CD4-positive, alpha-beta T cell (primary cell): ENCODE measurements at regions not wholly inside any gene's neighbourhood (a gene's known extent, or its start where the extent isn't known, plus 50 kb on each side); places are given as distances from the start of the nearest gene placed in this dataset.

Experiments
- ATAC-seq: fragments of 200-7000 bp; cut with Tn5 transposase; one replicate; pipeline ENCODE4 v1.10.0; 2022; ENCODE audit warnings: mild to moderate bottlenecking; ENCODE audit not compliant: poor library complexity
- CTCF ChIA-PET: fragments of 350-600 bp; sonication (Branson Sonifier 250); formaldehyde crosslinking; loops from one replicate; lab custom pipeline; 2021; ENCODE audit warnings: antibody characterized with exemption, inconsistent platforms; lab: Charles Lee
- POLR2A ChIA-PET: fragments of 350-600 bp; sonication (Branson Sonifier 250); formaldehyde crosslinking; loops from one replicate; lab custom pipeline; 2021; ENCODE audit warnings: antibody characterized with exemption, inconsistent platforms; lab: Charles Lee
- DNase-seq, 14 experiments: peaks; one replicate each; pipeline ENCODE4 v3.0.0-alpha.2; 2013 to 2020; ENCODE audit warnings: mixed read lengths in 2 of 14
- H3K27ac ChIP-seq, 2 donors: one replicate each; pipeline versions ENCODE4 v1.5.1 to v1.7.0; 2013; ENCODE audit warnings: low read length in 2 of 2, low read depth in 1 of 2, mild to moderate bottlenecking in 1 of 2
- H3K27me3 ChIP-seq, 2 experiments: 1 replicate in 1 of 2; 2 replicates in 1 of 2; pipeline versions ENCODE4 v1.6.1 to v1.7.0; 2013; ENCODE audit warnings: low read length in 2 of 2, control low read depth in 1 of 2, mild to moderate bottlenecking in 1 of 2, moderate library complexity in 1 of 2; ENCODE audit not compliant: insufficient read depth in 2 of 2, control insufficient read depth in 1 of 2
- H3K36me3 ChIP-seq: one replicate; pipeline ENCODE4 v1.6.1; 2013; ENCODE audit warnings: low read length, control low read depth; ENCODE audit not compliant: insufficient read depth
- H3K4me1 ChIP-seq: one replicate; pipeline ENCODE4 v1.6.1; 2013; ENCODE audit warnings: low read length, control low read depth; ENCODE audit not compliant: insufficient read depth
- H3K4me3 ChIP-seq: one replicate; pipeline ENCODE4 v1.5.1; 2013; ENCODE audit warnings: mild to moderate bottlenecking, low read length, moderate library complexity
- H3K9me3 ChIP-seq, 2 experiments: 1 replicate in 1 of 2; 2 replicates in 1 of 2; pipeline versions ENCODE4 v1.6.1 to v1.7.0; 2013; ENCODE audit warnings: low read length in 2 of 2, mild to moderate bottlenecking in 2 of 2, control low read depth in 1 of 2, moderate library complexity in 1 of 2; ENCODE audit not compliant: control insufficient read depth in 1 of 2, insufficient read depth in 1 of 2
- H3K27ac Mint-ChIP-seq: one replicate; pipeline ENCODE4 v1.8.0; 2020; ENCODE audit warnings: mixed read lengths
- H3K27me3 Mint-ChIP-seq: one replicate; pipeline ENCODE4 v1.8.0; 2021; ENCODE audit warnings: mixed read lengths
- H3K36me3 Mint-ChIP-seq: one replicate; pipeline ENCODE4 v1.8.0; 2021; ENCODE audit warnings: low read depth, mixed read lengths
- H3K4me1 Mint-ChIP-seq: one replicate; pipeline ENCODE4 v1.8.0; 2021; ENCODE audit warnings: low read depth, mixed read lengths
- H3K4me3 Mint-ChIP-seq: one replicate; pipeline ENCODE4 v1.8.0; 2020; ENCODE audit warnings: mild to moderate bottlenecking, mixed read lengths
- H3K9me3 Mint-ChIP-seq: one replicate; pipeline ENCODE4 v1.8.0; 2020; ENCODE audit warnings: mixed read lengths
- intact Hi-C, 2 experiments: fragments of 100-400 bp; cut with DNase I in 1 of 2; cut with micrococcal nuclease in 1 of 2; formaldehyde crosslinking; loops; one replicate each; pipeline versions ENCODE4 v1.15.1 to v1.9.0; 2023 to 2025; cut with DNase I, micrococcal nuclease
- TF ChIP-seq, protein P1 (sequence below): fragments of 200-600 bp; IDR thresholded peaks from one replicate; pipeline ENCODE4 v1.8.0; 2022; ENCODE audit warnings: antibody characterized with exemption, mild to moderate bottlenecking

DNA sequence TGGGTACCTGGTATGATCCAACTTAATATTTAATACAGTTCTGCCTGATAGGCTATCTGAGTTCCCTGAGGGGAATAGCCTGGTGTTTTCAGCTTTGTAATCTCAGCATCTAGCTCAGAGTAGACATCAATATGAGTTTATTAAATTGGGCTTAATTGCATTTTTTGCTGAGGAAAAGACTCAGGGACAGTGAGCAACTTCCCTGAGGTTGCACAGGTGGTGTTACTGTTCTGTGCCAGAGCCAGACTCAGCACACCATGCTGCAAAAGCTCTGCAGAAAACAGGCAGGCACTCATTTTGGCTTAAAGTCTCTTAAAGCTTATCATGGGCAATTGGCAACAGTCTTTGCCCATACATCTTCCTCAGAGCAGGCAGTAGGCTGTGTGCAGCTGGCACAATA, 90.5 kb upstream of the JUN start:
- CTCF ChIA-PET, result no interaction called here
- H3K27ac ChIP-seq, result no peak overlapping the region
- DNase-seq, result no peak
- H3K27ac Mint-ChIP-seq, result no peak overlapping the region
- no peaks in the 10 kb centered on the region for H3K9me3 Mint-ChIP-seq
- H3K4me1 Mint-ChIP-seq, result no peaks in the 10 kb centered on the region
- no peaks in the 10 kb centered on the region for H3K36me3 Mint-ChIP-seq
- TF ChIP-seq, protein P1, sequence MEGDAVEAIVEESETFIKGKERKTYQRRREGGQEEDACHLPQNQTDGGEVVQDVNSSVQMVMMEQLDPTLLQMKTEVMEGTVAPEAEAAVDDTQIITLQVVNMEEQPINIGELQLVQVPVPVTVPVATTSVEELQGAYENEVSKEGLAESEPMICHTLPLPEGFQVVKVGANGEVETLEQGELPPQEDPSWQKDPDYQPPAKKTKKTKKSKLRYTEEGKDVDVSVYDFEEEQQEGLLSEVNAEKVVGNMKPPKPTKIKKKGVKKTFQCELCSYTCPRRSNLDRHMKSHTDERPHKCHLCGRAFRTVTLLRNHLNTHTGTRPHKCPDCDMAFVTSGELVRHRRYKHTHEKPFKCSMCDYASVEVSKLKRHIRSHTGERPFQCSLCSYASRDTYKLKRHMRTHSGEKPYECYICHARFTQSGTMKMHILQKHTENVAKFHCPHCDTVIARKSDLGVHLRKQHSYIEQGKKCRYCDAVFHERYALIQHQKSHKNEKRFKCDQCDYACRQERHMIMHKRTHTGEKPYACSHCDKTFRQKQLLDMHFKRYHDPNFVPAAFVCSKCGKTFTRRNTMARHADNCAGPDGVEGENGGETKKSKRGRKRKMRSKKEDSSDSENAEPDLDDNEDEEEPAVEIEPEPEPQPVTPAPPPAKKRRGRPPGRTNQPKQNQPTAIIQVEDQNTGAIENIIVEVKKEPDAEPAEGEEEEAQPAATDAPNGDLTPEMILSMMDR, result no peak
- no peak overlapping the region for H3K4me3 Mint-ChIP-seq
- intact Hi-C loops, result no loop called here
- no peak overlapping the region for H3K4me3 ChIP-seq
- ATAC-seq, result no peak
- no peaks in the 10 kb centered on the region for H3K4me1 ChIP-seq
- no peaks in the 10 kb centered on the region for H3K27me3 Mint-ChIP-seq
- H3K36me3 ChIP-seq, result no peaks in the 10 kb centered on the region
- POLR2A ChIA-PET, result no interaction called here
- no peaks in the 10 kb centered on the region for H3K27me3 ChIP-seq
- H3K9me3 ChIP-seq, result no peaks in the 10 kb centered on the region

DNA sequence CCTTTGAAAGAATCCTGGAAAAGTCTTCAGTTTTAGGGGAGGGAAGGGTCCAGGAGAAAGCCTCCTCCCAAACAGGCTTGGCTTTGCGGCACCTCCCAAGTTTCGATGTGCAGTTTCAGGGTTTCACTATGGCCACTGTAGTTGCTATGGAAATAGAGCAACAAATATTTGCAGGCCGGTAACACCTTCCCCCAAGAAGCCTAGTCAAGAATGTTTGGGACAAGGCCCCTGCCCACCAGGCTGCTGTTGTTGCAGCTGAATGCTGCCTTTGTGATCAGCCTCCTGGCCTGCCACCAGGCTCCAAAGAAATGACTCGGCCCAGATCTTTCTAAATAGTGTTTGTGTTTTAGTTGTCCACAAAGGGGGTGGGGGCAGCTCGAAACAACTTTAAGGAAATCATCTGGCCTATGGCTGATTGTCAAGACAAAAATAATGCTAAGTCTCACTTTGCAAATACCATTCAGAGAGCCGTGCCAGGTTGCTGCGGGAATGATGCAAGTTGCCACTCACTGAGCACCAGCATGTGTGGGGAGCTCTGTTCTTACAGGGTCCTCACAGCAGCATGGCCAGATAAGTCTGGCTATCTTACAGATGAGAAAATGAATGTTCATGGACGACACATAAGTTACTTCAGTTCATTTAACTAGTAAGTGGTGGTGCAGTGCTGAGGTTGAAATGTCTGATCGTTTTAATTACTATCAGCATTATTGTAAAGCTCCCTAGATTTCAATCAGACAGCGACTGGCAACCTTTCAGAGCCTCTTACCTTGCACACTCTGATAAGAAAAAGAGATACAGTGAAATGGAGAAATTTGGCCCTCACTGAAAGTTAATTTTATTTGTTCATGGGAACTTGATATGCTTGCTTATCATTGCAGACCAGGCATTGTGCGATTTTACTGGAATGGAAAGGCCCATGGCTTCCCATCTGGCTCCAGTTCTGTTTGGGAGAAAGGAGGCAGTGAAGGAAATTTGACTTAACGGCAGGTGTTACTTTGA, 91.2 kb upstream of the JUN start:
- Mint-ChIP-seq H3K27ac (no peak overlapping the region), H3K4me3 (no peak overlapping the region), H3K27me3 (no peaks in the 10 kb centered on the region), H3K4me1 (no peaks in the 10 kb centered on the region), H3K36me3 (no peaks in the 10 kb centered on the region), H3K9me3 (no peaks in the 10 kb centered on the region)
- Histone ChIP-seq H3K27me3 (no peaks in the 10 kb centered on the region), H3K4me3 (no peak overlapping the region), H3K27ac (no peak overlapping the region), H3K4me1 (no peaks in the 10 kb centered on the region), H3K36me3 (no peaks in the 10 kb centered on the region), H3K9me3 (no peaks in the 10 kb centered on the region)
- ChIA-PET POLR2A (no interaction called here), CTCF (no interaction called here)
- intact Hi-C loops, result no loop called here
- DNase-seq, result no peak
- no peak for ATAC-seq
- TF ChIP-seq, protein P1, result no peak

DNA sequence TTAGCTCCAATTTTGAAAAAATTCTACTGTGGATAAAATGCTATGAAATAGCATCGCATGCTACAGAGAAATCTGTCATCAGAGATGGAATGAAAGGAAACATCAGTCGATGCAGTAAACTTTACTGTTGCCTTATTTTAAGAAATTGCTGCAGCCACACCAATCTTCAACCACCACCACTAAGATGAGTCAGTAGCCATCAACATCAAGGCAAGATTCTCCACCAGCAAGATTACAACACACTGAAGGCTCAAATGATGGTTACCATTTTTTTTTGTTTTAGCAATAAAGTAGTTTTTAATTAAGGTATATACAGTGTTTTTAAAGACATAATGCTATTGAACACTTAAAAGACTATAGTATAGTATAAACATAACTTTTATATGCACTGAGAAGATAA, 95.6 kb upstream of the JUN start:
- ChIA-PET CTCF (no interaction called here), POLR2A (interaction anchor here (0.7 kb wide), 1 partner anchor 166 kb away, joined by 3 read pairs; no protein-coding TSS in a partner anchor)
- no peaks in the 10 kb centered on the region for H3K27me3 Mint-ChIP-seq
- H3K4me1 ChIP-seq, result peaks cover 4% of the 10 kb centered on the region
- peaks cover 9% of the 10 kb centered on the region for H3K4me1 Mint-ChIP-seq
- H3K4me3 Mint-ChIP-seq, result no peak overlapping the region
- no peaks in the 10 kb centered on the region for H3K36me3 ChIP-seq
- H3K9me3 ChIP-seq, result no peaks in the 10 kb centered on the region
- no peak overlapping the region for H3K27ac ChIP-seq
- H3K27ac Mint-ChIP-seq, result no peak overlapping the region
- no peaks in the 10 kb centered on the region for H3K9me3 Mint-ChIP-seq
- no peak overlapping the region for H3K4me3 ChIP-seq
- intact Hi-C loops, result no loop called here
- H3K27me3 ChIP-seq, result no peaks in the 10 kb centered on the region
- TF ChIP-seq, protein P1, result no peak
- DNase-seq (no peak), ATAC-seq (no peak)
- H3K36me3 Mint-ChIP-seq, result no peaks in the 10 kb centered on the region
